ENCODE measurements at regions not wholly inside any gene's neighbourhood (a gene's known extent, or its start where the extent isn't known, plus 50 kb on each side); places are given as distances from the start of the nearest gene placed in this dataset.

DNA sequence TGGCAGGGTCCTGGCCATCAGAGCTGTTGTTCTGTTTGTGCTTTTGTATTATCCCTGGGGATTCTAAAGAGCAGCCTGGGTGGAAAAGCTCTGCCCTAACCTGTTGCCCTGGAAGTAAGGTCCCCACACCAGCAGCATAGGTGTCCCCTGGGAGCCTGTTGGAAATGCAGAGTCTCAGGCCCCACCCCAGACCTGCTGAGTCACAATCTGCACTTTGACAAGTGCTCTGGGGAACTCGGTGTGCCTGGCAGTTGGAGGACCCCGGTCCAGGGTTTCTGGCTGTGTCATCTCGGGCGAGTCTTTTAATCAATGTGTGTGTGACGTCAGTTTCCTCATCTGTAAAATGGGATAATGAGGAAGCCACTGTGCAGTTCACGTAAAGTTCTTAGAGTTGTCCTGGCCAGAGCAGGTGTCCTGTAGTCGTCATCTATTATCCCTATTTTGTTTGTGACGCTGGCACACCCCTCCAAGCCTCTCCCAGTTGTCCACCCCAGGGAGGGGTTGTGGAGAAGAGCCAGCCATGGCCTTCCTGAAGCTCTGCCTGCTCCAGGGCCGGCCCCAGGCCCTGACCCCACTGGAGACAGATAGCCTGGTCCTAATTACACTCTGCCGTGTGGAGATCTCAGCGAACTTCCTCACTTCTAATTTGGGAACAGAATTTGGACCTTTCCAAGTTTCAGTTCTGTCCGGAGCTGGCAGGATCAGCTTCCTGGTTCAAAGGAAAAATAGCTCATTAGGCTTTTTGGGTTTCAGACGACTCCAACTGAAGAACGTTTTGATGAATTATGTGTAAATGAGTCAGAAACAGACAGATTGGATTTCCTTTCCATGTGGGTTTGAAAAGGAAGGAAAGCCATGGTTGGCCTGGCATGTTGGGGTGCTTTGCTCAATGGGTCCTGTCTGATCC lies 295.7 kb upstream of the FOXF1 start:
- Histone ChIP-seq H3K4me2 (ENCODE audit: low read depth, low read length) (no peak overlapping the region), H3K36me3 (replicated peaks; ENCODE audit: insufficient read depth, low read length) (no peaks in the 10 kb centered on the region), H3K9ac (ENCODE audit: low read length) (no peak overlapping the region), H2AFZ (ENCODE audit: low read length) (no peak overlapping the region), H3K4me3 (ENCODE audit: low read length) (no peak overlapping the region), H3K9me2 (replicated peaks; ENCODE audit: insufficient read depth, low read length) (no peaks in the 10 kb centered on the region), H3K9me3 (replicated peaks; ENCODE audit: insufficient read depth, low read length) (no peaks in the 10 kb centered on the region), H3K79me2 (ENCODE audit: low read length) (no peaks in the 10 kb centered on the region), H3K27ac (ENCODE audit: low read length) (no peak overlapping the region), H3K4me1 (ENCODE audit: low read length) (no peaks in the 10 kb centered on the region), H4K20me1 (ENCODE audit: insufficient read depth, low read length) (no peaks in the 10 kb centered on the region), H3F3A (ENCODE audit: insufficient read depth, low read length) (no peaks in the 10 kb centered on the region), H3K27me3 (replicated peaks; ENCODE audit: insufficient read depth, low read length) (peaks cover 3% of the 10 kb centered on the region; the same call in 1 of the 2 replicates)
- TF ChIP-seq EZH2 (optimal IDR thresholded peaks at IDR 0.05; ENCODE audit: low read depth, low read length) (no peak), EZH2phosphoT487 (IDR thresholded peaks at IDR 0.05; ENCODE audit: low read length) (no peak)
- TF ChIP-seq, protein P1, sequence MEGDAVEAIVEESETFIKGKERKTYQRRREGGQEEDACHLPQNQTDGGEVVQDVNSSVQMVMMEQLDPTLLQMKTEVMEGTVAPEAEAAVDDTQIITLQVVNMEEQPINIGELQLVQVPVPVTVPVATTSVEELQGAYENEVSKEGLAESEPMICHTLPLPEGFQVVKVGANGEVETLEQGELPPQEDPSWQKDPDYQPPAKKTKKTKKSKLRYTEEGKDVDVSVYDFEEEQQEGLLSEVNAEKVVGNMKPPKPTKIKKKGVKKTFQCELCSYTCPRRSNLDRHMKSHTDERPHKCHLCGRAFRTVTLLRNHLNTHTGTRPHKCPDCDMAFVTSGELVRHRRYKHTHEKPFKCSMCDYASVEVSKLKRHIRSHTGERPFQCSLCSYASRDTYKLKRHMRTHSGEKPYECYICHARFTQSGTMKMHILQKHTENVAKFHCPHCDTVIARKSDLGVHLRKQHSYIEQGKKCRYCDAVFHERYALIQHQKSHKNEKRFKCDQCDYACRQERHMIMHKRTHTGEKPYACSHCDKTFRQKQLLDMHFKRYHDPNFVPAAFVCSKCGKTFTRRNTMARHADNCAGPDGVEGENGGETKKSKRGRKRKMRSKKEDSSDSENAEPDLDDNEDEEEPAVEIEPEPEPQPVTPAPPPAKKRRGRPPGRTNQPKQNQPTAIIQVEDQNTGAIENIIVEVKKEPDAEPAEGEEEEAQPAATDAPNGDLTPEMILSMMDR (IDR thresholded peaks at IDR 0.05; ENCODE audit: low read length): no peak
- no peak for DNase-seq

DNA sequence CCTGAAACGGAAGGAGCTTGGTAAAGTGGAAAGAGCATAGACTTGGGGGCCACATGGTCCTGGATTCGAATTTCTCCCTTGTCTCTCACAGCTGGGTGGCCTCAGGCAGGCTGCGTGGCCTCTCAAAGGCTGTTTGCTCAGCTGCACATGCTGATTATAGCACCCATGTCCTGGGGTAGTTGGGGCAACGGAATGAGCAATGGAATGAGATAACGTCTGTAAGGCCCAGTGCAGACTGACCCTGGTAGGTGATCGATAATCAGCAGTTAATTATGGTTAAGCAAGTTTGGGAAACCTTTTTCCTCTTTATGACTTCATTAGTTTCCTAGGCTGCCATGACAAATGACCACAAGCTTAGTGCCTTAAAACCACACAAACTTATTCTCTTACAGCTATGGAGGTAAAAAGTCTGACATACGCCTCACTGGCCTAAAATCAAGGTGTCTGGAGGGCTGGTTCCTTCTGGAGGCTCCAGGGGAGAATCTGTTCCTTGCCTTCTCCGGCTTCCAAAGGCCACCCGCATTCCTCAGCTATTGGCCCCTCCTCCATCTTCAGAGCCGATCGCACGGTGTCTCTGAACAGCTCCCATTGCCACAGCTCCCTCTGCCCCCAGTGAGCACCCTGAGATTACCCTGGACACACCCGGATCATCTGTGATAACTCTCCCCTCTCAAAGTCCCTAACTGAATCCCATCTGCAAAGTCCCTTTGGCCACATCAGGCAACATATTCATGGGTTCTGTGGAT lies 294.9 kb upstream of the FOXF1 start:
- Histone ChIP-seq H4K20me1 (ENCODE audit: insufficient read depth, low read length) (no peaks in the 10 kb centered on the region), H3K27ac (ENCODE audit: low read length) (no peak overlapping the region), H3K27me3 (replicated peaks; ENCODE audit: insufficient read depth, low read length) (peaks cover 11% of the 10 kb centered on the region), H3K9me3 (replicated peaks; ENCODE audit: insufficient read depth, low read length) (no peaks in the 10 kb centered on the region), H3K9ac (ENCODE audit: low read length) (no peak overlapping the region), H3F3A (ENCODE audit: insufficient read depth, low read length) (no peaks in the 10 kb centered on the region), H3K36me3 (replicated peaks; ENCODE audit: insufficient read depth, low read length) (no peaks in the 10 kb centered on the region), H3K79me2 (ENCODE audit: low read length) (no peaks in the 10 kb centered on the region), H2AFZ (ENCODE audit: low read length) (no peak overlapping the region), H3K4me2 (ENCODE audit: low read depth, low read length) (no peak overlapping the region), H3K4me3 (ENCODE audit: low read length) (no peak overlapping the region), H3K9me2 (replicated peaks; ENCODE audit: insufficient read depth, low read length) (no peaks in the 10 kb centered on the region), H3K4me1 (ENCODE audit: low read length) (no peaks in the 10 kb centered on the region)
- TF ChIP-seq EZH2 (optimal IDR thresholded peaks at IDR 0.05; ENCODE audit: low read depth, low read length): no peak
- TF ChIP-seq, protein P1 (IDR thresholded peaks at IDR 0.05; ENCODE audit: low read length): no peak
- TF ChIP-seq EZH2phosphoT487 (IDR thresholded peaks at IDR 0.05; ENCODE audit: low read length): no peak
- DNase-seq: no peak

DNA sequence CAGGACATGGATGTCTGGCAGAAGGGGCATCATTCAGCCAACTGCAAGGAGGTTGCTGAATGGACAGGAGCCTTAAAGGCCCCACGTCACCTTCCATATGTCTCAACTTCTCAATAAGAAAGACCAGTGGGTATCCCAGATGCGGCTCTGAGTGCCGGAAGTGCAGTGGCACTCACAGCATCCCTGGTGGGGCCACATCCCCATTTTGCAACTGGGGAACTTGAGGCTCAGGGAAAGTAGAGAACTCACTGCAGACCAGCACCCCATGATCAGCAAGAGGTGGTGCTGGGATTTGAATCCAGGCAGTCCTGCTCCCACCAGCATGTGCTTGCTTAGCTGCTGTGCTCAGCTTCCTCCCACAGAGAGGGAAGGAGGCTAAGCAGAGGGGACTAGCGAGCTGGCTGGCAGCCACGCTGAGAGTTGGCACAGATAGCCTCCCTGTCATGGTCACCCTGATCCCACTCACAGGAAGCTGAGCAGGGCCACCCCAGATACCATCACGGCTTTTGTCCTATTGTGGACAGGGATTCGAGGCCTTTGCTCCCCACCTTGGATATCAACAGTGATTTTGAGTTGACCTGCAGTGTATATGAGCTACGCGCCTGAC lies 294.2 kb upstream of the FOXF1 start:
- Histone ChIP-seq H3K27ac (ENCODE audit: low read length) (no peak overlapping the region), H3K9me3 (replicated peaks; ENCODE audit: insufficient read depth, low read length) (no peaks in the 10 kb centered on the region), H3K4me3 (ENCODE audit: low read length) (no peak overlapping the region), H4K20me1 (ENCODE audit: insufficient read depth, low read length) (no peaks in the 10 kb centered on the region), H3K79me2 (ENCODE audit: low read length) (no peaks in the 10 kb centered on the region), H2AFZ (ENCODE audit: low read length) (no peak overlapping the region), H3K4me1 (ENCODE audit: low read length) (no peaks in the 10 kb centered on the region), H3F3A (ENCODE audit: insufficient read depth, low read length) (no peaks in the 10 kb centered on the region), H3K9ac (ENCODE audit: low read length) (no peak overlapping the region), H3K4me2 (ENCODE audit: low read depth, low read length) (no peak overlapping the region), H3K27me3 (replicated peaks; ENCODE audit: insufficient read depth, low read length) (peaks cover 18% of the 10 kb centered on the region), H3K9me2 (replicated peaks; ENCODE audit: insufficient read depth, low read length) (no peaks in the 10 kb centered on the region), H3K36me3 (replicated peaks; ENCODE audit: insufficient read depth, low read length) (no peaks in the 10 kb centered on the region)
- TF ChIP-seq EZH2 (optimal IDR thresholded peaks at IDR 0.05; ENCODE audit: low read depth, low read length) (no peak), EZH2phosphoT487 (IDR thresholded peaks at IDR 0.05; ENCODE audit: low read length) (no peak)
- TF ChIP-seq, protein P1 (IDR thresholded peaks at IDR 0.05; ENCODE audit: low read length): no peak
- no peak for DNase-seq
